UCSD-AML1 (cell line): ENCODE measurements at regions not wholly inside any gene's neighbourhood (a gene's known extent, or its start where the extent isn't known, plus 50 kb on each side); places are given as distances from the start of the nearest gene placed in this dataset.
"Not testable (repeated sequence)": the region's sequence is repeated elsewhere in the genome, so short reads cannot be mapped to it uniquely, and the experiment has no call there.

Experiments used
- DNase-seq: peaks from one replicate; lab custom pipeline; 2025; ENCODE audit not compliant: unreplicated experiment; lab: John Stamatoyannopoulos, UW

DNA sequence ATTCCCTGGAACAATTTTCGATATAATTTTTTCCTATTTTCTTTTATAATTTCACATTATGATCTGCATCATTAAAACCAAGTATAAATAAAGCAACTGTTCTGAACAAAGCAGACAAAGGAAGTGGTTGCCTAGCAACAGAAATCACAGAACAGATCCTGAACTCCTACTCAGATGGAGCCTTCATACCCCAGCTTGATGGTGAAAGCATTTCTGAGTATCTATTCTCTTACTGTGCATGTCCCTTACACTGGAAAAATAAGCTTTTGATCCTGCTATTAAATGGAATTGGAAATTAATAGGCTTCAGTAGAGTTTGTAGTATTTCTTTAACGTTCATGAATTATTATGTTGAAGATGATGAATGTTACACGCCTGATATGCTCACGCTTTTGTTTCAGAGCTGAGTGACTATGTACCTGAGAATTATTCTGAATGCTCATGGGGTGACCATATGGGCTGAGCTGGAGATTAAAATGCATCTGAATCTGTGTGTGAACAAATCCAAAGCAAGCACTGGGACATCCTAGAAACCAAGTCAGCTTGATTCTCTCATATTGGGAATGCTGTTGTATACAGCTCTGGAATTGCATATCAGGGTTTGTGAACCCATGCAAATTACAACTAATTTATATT, 254.0 kb downstream of the KCNJ3 start:
- no peak for DNase-seq

DNA sequence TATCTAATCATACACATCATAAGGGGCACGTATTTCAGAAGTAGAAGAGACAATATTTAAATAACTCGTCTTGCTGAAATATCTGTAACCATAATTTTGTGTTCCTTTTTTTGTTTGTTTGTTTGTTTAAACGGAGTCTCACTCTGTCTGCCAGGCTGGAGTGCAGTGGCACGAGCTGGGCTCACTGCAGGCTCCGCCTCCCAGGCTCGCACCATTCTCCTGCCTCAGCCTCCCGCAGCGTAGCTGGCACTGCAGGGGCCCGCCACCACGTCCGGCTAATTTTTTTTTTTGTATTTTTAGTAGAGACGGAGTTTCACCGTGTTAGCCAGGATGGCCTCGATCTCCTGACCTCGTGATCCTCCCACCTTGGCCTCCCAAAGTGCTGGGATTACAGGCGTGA, 248.9 kb downstream of the KCNJ3 start:
- DNase-seq = not testable (repeated sequence)

DNA sequence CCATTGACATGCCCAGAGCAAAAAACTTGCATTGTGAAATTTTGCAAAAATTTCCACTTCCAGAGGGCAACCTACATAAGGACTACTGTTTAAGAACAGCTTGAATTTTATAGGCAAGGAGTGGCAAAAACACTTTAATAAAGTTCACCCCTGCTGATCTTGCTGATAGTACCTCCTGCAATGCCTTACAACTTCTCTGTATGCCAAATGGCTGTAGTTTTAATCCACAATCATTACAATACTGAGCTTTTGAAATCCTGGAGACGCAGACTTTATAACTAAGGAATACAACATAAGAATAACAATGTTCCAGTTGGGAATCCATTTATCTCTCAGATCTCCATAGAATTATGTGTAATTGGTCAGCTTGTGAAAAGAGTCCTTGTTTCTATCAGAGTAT, 247.5 kb downstream of the KCNJ3 start:
- no peak for DNase-seq

DNA sequence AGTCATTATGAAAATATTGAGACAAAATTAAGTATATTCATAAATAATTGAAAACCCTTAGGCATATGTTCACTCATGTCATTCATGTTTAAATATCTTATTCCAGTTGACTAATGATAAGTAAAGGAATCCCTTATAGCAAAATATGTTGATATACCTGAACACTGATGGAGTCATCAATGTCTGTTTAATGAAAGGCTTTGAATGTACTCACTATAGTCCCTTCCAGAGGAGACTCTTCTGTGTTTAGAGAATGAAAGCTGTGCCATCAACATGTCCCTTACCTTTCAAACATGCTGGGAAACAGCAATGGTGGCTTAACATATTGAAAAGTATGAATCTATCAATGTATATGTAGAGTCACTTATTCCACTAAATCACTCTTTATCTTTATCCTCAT, 242.9 kb downstream of the KCNJ3 start:
- no peak for DNase-seq

DNA sequence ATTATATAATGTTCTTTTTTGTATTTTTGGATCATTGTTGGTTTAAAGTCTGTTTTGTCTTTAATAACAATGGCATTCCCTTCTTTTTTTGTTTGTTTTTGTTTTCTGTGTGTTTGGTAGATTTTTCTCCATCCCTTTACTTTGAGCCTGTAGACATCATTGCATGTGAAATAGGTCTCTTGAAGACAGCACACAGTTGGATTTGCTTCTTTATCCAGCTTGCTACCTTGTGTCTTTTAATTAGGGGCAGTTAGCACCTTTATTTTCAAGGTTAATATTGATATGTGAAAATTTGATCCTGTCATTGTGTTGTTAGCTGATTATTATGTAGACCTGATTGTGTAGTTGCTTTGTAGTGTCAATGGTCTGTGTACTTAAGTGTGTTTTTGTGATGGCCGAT, 235.7 kb downstream of the KCNJ3 start:
- DNase-seq = no peak

DNA sequence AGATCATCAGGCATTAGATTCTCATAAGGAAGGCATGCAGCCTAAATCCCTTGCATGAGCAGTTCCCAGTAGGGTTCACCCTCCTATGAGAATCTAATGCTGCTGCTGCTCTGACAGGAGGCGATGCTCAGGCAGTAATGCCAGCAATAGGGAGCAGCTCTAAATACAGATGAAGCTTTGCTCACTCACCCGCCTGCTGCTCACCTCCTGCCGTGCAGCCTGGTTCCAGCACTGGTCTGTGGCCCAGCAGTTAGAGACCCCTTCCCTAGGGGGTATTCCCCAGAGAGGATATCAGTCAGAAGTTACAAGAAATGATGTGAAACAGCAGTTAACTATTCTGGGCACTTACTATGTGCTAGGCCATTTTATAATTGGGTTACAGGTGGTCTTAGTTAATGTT, 226.0 kb downstream of the KCNJ3 start:
- no peak for DNase-seq

DNA sequence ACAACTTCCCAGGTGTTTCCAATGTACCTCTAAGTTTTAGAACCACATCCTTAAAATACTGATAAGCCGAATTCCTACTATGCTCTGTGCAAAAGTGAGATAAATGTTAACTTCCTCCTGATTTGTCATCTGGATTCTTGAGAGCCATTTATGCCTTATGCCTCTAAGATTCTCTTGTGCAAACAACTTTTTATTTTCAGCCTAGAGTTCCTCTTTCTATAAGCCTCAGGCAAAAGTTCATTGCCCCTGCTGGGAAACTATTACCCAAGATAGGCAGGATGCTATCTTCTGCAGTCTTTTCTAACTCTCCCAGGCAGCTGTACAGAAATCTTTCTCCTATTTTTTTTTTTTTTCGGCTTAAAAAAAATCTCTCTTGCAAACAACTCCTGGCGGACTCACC, 216.1 kb downstream of the KCNJ3 start:
- DNase-seq = peak; percentile 6

DNA sequence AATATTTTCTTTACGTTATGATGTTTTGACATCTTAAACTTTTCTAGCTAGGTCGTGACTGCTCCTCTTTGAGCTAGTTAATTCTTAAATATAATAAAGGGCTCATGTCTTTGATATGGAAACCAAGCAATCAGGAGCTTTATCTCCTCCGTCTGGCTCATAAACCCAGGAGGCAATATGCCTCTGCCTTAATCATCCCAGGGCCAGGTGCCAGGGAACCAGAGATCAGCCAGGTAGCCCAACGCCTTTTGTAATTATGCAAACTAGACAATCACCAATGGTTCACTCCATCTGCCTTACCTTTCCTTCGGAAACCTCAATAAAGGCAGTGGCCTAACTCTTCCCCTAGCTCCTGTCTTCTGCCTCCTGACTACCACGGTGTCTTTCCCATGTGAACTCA, 213.7 kb downstream of the KCNJ3 start:
- no peak for DNase-seq

DNA sequence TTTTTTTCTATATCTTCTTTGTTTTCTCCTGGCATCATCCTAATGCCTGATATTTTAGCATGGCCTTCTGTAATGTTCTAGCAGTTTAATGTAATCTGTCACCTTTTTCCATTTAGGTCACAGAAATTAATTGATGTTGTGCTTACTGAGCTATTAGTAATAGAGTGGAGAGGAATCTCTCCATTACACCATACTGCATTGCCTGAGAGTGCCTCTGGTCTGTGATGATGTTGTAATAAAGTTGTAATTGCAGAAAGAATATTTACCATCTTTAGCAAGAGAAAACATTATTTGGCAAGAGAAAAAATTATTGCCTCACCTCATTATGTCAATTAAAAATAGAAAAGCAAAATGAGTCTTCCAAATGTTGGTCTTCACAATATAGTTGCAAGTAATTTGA, 213.2 kb downstream of the KCNJ3 start:
- DNase-seq = no peak

DNA sequence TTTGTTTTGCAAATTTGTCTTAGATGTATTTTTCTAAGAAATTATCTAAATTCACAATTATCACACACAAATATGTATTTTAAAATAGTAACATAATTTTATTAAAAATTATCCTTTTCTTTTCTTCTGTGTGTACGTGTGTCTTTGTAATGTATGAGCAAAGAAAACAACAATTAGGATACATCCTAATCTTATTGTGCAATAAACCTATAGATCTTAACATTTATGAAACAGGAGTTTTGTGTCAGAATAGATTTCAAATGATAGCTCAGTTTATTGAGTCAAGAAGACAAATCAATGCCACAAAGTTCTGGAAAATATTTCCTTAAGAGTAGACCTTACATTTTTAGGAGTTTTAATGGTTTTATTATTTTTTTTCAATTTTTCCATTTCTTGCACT, 212.2 kb downstream of the KCNJ3 start:
- DNase-seq = no peak

DNA sequence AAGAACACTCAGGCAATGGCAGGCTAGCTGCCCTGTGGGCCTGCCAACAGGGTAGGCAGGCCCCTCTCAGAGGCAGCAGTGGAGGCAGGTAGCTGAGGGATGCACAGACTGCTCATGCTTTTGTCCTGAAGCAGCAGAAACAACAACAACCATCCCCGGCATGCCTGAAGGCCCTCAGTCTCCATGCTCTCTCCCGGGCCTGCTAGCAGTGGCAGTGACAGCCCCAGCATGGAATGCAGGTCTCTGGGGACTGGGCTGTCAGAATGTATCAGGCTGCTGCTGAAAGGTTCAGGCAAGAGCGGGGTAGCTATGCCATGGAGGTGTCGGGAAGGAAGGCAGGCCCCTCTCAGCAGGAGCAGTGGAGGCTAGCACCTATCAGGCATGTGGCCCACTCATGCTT, 209.8 kb downstream of the KCNJ3 start:
- DNase-seq = no peak
